AG09309 (cell line): ENCODE measurements at regions not wholly inside any gene's neighbourhood (a gene's known extent, or its start where the extent isn't known, plus 50 kb on each side); places are given as distances from the start of the nearest gene placed in this dataset.

ENCODE experiments used
- DNase-seq: peaks from one replicate; pipeline ENCODE4 v3.0.0-alpha.2; 2010; ENCODE audit warnings: low read depth
- H3K4me3 ChIP-seq: 2 replicates; pipeline ENCODE4 v1.5.1; 2011; ENCODE audit warnings: mild to moderate bottlenecking, low read depth, low read length, moderate library complexity; ENCODE audit not compliant: control insufficient read depth
- TF ChIP-seq, protein P1 (sequence below): IDR thresholded peaks from 2 replicates; pipeline ENCODE4 v1.5.1; 2011; ENCODE audit warnings: mild to moderate bottlenecking, low read depth, low read length, inconsistent platforms; ENCODE audit not compliant: insufficient read depth, control insufficient read depth; ENCODE audit errors: missing control alignments

DNA sequence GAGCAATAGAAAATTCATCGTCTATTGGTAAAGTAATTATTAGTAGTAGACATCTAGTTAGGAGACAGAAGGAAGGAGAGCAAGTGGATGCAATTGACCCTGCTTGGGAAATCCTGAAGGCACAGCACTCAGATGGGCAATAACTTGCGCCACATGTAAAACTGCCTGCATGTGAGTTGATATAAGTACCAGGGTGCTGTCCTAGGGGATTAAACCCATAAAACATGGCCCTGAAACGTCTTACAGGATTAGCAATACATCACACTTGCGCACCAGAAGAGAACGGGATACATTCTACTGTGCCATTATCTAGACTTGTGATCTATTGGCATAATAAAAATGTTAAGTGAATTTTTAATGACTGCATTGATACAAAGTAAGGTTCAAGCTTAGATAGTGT, 277.5 kb upstream of the LYPLAL1 start:
- no peak for DNase-seq
- TF ChIP-seq, protein P1, sequence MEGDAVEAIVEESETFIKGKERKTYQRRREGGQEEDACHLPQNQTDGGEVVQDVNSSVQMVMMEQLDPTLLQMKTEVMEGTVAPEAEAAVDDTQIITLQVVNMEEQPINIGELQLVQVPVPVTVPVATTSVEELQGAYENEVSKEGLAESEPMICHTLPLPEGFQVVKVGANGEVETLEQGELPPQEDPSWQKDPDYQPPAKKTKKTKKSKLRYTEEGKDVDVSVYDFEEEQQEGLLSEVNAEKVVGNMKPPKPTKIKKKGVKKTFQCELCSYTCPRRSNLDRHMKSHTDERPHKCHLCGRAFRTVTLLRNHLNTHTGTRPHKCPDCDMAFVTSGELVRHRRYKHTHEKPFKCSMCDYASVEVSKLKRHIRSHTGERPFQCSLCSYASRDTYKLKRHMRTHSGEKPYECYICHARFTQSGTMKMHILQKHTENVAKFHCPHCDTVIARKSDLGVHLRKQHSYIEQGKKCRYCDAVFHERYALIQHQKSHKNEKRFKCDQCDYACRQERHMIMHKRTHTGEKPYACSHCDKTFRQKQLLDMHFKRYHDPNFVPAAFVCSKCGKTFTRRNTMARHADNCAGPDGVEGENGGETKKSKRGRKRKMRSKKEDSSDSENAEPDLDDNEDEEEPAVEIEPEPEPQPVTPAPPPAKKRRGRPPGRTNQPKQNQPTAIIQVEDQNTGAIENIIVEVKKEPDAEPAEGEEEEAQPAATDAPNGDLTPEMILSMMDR, result no peak
- no peak overlapping the region for H3K4me3 ChIP-seq

DNA sequence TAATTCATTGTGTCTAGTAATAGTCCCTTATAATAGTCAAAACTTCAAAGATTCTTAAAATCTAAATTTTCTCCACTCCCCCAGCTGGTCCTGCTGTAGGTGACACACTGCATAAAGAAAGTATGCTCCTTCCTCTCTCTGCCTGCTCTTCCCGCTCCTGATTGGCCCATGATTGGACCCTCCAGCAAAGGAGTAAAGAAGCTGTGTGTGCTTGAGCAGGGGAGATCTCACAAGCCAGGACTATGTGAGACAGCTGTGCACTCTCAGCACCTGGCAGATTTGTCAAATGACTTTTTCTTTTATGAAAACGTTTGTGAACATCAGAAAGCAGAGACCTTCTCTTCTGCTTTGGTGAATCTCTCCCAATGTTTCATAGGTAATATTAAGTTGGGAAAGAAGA, 274.8 kb upstream of the LYPLAL1 start:
- no peak for DNase-seq
- TF ChIP-seq, protein P1, result no peak
- no peak overlapping the region for H3K4me3 ChIP-seq

DNA sequence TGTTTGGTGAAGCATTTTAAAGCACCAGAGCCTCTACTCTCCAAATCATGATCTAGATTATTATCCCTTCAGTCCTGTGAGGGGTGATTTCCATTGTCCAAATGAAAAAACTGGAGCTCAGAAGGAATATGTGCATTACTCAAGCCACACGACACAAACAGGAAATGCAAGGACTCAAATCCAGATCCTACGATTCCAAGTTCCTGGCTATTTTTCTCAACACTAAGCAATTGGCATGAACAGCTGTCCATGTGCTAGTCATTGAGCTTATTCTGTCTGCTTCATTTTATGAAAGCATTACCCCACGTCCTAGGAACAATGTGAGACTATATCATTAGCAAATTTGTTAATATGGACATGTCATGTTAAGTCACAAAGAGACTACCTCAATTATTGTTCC, 273.1 kb upstream of the LYPLAL1 start:
- no peak overlapping the region for H3K4me3 ChIP-seq
- TF ChIP-seq, protein P1, result no peak
- DNase-seq, result no peak

DNA sequence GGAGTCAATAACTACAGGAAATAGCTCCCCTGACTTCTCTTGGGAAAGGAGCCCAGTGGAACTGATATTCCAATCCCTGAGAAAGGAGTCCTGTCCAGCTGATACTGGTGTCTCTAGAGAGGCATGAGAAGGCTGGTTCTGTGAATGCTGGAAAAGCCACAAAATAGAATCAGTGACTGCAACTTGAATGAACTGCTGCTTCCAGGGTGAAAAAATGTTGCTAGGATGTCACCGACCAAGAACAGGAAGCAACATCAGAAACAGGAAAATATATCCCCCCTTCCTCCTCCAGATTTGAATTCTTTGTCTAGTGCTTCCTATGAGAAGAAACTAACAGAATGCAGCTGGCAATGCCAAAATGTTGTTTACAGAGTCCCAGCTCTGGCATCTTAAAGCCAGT, 269.3 kb upstream of the LYPLAL1 start:
- TF ChIP-seq, protein P1, result no peak
- H3K4me3 ChIP-seq, result no peak overlapping the region

DNA sequence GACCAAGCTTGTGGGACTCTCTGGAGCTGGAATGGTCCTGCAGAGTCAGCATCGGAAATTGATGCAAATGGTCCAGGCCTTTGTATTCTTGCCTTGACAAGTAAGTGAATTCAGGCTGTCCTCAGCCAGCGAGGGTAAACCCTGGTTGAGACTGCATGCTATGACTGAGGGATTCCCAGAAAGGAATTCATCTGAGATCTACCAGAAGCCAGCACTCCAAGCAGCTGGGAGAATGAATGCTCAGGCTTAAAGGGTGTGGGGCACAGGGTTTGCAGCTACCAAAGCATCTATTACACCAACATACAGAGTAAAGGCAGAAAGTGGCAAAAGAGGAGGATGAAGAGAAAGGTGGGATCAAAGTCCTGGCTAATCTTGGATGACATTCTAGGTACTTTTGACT, 257.0 kb upstream of the LYPLAL1 start:
- no peak overlapping the region for H3K4me3 ChIP-seq
- DNase-seq, result no peak
- TF ChIP-seq, protein P1, result no peak

More for the DNA sequence above, 269.3 kb upstream of the LYPLAL1 start:
- no peak for DNase-seq

DNA sequence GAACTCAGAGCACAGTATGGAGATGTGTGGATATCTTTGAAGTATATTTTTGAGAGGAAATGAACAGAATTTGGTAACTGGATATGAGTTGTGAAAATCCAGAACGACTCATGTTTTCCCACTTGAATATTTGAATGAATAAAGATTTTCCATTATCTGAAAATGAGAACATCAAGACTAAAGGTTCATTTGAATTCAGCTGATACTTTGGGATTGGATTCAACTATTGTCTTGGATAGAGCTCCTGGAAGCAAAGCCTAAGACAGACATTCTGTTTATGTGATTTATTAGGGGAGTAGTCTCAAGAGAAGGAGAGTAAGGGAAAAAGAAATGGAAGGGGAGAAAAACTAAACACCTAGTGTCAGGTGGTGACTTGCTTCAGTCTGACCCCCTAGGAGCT, 256.0 kb upstream of the LYPLAL1 start:
- H3K4me3 ChIP-seq, result no peak overlapping the region
- TF ChIP-seq, protein P1, result no peak
- DNase-seq, result no peak

DNA sequence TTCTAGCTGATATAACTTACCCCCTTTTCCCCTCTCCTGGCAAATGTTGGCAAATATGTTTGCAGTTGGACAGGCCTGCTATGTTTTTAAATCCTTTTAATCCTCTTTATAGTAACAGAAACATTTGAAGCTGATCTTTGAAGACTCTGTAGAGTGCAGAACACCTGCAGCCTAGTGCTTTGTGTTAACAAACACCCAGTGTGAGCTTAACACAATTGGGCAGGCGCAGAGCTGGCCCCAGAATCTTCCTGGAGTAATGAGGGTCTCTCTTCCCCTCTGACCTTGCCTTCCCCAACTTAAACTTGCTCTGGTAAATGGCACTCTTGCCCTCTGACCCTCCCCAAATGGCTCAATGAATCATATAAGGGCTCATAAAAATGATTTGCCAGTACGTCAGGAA, 247.9 kb upstream of the LYPLAL1 start:
- H3K4me3 ChIP-seq, result no peak overlapping the region
- TF ChIP-seq, protein P1, result no peak
- DNase-seq, result no peak
